Adrenal gland (tissue), 9 donors: ENCODE measurements at regions not wholly inside any gene's neighbourhood (a gene's known extent, or its start where the extent isn't known, plus 50 kb on each side); places are given as distances from the start of the nearest gene placed in this dataset.

Source experiments
- DNase-seq, 7 donors: peaks; one replicate each; pipeline ENCODE4 v3.0.0-alpha.2; 2019 to 2020
- H3K27ac ChIP-seq, 5 donors: fragments of 200-600 bp; sonication (generic) in 4 of 5; 1 replicate in 3 of 5; 2 replicates in 2 of 5; pipeline versions ENCODE4 v1.5.1 to v1.8.0; 2016 to 2020; ENCODE audit warnings: mild to moderate bottlenecking in 1 of 5
- H3K27me3 ChIP-seq: fragments of 200-600 bp; 2 replicates; pipeline ENCODE4 v1.8.0; 2021
- H3K36me3 ChIP-seq, 2 donors: fragments of 200-600 bp; replicated peaks in 1 of 2; 1 replicate in 1 of 2; 2 replicates in 1 of 2; pipeline versions ENCODE4 v1.5.1 to v1.8.0; 2018 to 2022
- H3K4me1 ChIP-seq, 2 donors: fragments of 200-600 bp; replicated peaks in 1 of 2; 1 replicate in 1 of 2; 2 replicates in 1 of 2; pipeline versions ENCODE4 v1.5.1 to v1.8.0; 2018 to 2021
- H3K4me3 ChIP-seq, 4 donors: fragments of 200-600 bp; sonication (generic) in 3 of 4; one replicate each; pipeline ENCODE4 v1.5.1; 2016 to 2018
- H3K9me3 ChIP-seq, 3 donors: fragments of 200-600 bp; sonication (generic) in 1 of 3; replicated peaks in 1 of 3; 1 replicate in 2 of 3; 2 replicates in 1 of 3; pipeline versions ENCODE4 v1.5.1 to v1.8.0; 2016 to 2021
- CTCF ChIP-seq, 6 experiments: fragments of 450-650 bp in 4 of 6; fragments of 200-600 bp in 2 of 6; sonication (generic) in 1 of 6; IDR thresholded peaks; 1 replicate in 5 of 6; 2 replicates in 1 of 6; pipeline versions ENCODE4 v1.5.1 to v1.8.0; 2016 to 2021; ENCODE audit warnings: antibody characterized with exemption in 6 of 6, mild to moderate bottlenecking in 2 of 6, moderate library complexity in 1 of 6
- POLR2A ChIP-seq, 2 donors: fragments of 450-650 bp; IDR thresholded peaks; one replicate each; pipeline ENCODE4 v1.6.1; 2017; ENCODE audit warnings: antibody characterized with exemption in 2 of 2, mild to moderate bottlenecking in 2 of 2, moderate library complexity in 1 of 2
- WGBS, 4 donors: extraction: QIAGEN DNeasy Blood & Tissue Kit in 2 of 4; methylation state at CpG; one replicate each; pipeline versions ENCODE4 v1.1.5 to v1.1.7; 2013 to 2017; 5-methylcytosine and 5-hydroxymethylcytosine counted together
- intact Hi-C, 2 donors: fragments of 100-400 bp; cut with DNase I; formaldehyde crosslinking; loops; one replicate each; pipeline versions ENCODE4 v1.14.1 to v1.15.0; 2022 to 2023
- donor health status: healthy with polysubstance abuse.
- donor health status: Bipolar disorder and iron deficiency.
- donor health status: DM: yes; HTN: yes; CAD: no.
- donor health status: DM: no; HTN: no; CAD: no.
- donor health status: DM: no; HTN: no; CAD: no.

- H3K36me3 ChIP-seq: no peaks in the 10 kb centered on the region
- no peak for TF ChIP-seq POLR2A (IDR thresholded peaks at IDR 0.05)
- TF ChIP-seq CTCF (IDR thresholded peaks at IDR 0.05): no peak
- WGBS, 4 donors: 0 to 88% (median 22%) methylated on average over 1 of the region's 1 CpG
Observed at GRCh38 chr5:3190433-3190832, 405.2 kb upstream of the IRX1 start.

DNA sequence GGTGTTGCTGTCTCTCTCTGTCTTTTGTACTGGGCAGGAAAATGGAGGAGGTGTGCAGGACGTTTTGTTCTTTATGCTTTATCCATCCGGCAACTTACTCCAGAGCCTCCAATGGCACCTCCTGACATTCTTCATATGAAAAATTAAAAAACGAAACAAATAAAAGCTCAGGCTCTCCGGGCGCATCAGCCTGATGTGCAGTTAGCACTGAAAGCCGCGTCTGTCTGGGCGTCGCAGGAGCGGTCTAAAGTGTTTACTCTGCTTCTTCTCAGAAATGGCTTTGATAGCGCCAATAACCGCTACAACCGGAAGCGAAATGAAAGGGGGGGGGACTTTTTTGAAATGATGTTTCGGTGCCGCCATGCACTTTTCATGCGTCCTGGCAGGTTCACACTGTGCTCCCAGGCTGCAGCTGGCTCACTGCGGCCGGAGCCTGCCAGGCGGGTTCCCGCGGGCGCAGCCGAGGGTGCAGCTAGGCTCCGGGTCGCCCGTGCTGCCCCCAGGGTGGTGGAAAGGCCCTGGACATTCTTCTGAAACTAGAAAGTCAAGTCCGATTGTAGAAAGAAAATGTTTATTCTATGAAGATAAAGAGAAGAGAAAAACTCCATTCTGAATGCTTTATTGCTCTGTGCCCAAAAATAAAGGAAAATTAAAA, 407.7 kb upstream of the IRX1 start:
- Histone ChIP-seq H3K36me3 (no peaks in the 10 kb centered on the region), H3K27me3 (no peaks in the 10 kb centered on the region), H3K4me3 (no peak overlapping the region), H3K4me1 (no peaks in the 10 kb centered on the region), H3K27ac (no peak overlapping the region), H3K9me3 (no peaks in the 10 kb centered on the region)
- TF ChIP-seq POLR2A (IDR thresholded peaks at IDR 0.05): no peak
- TF ChIP-seq CTCF (IDR thresholded peaks at IDR 0.05): no peak
- 81 to 87% (median 82%) methylated on average over 28 of the region's 28 CpGs for WGBS, 4 donors
- intact Hi-C loops: no loop called here
- no peak for DNase-seq

More at GRCh38 chr5:3190433-3190832, 405.2 kb upstream of the IRX1 start:
- Histone ChIP-seq H3K4me1 (no peaks in the 10 kb centered on the region), H3K27me3 (no peaks in the 10 kb centered on the region), H3K9me3 (no peaks in the 10 kb centered on the region), H3K4me3 (no peak overlapping the region), H3K27ac (no peak overlapping the region)
- no peak for DNase-seq
- intact Hi-C loops: no loop called here

GRCh38 chr5:3186736-3187405, 408.8 kb upstream of the IRX1 start:
- intact Hi-C loops: no loop called here
- TF ChIP-seq POLR2A (IDR thresholded peaks at IDR 0.05): no peak
- TF ChIP-seq CTCF (IDR thresholded peaks at IDR 0.05): no peak
- no peak for DNase-seq

GRCh38 chr5:3186156-3186555, 409.5 kb upstream of the IRX1 start:
- 52 to 66% (median 62%) methylated on average over 7 of the region's 7 CpGs for WGBS, 4 donors
- intact Hi-C loops: no loop called here
- no peaks in the 10 kb centered on the region for H3K36me3 ChIP-seq

More at GRCh38 chr5:3186736-3187405, 408.8 kb upstream of the IRX1 start:
- Histone ChIP-seq H3K27me3 (no peaks in the 10 kb centered on the region), H3K4me1 (no peaks in the 10 kb centered on the region), H3K27ac (no peak overlapping the region), H3K4me3 (no peak overlapping the region), H3K9me3 (no peaks in the 10 kb centered on the region), H3K36me3 (no peaks in the 10 kb centered on the region)
- WGBS, 4 donors: 50 to 58% (median 51%) methylated on average over 12 of the region's 12 CpGs

More at GRCh38 chr5:3186156-3186555, 409.5 kb upstream of the IRX1 start:
- Histone ChIP-seq H3K27ac (no peak overlapping the region), H3K4me1 (no peaks in the 10 kb centered on the region), H3K4me3 (no peak overlapping the region), H3K9me3 (no peaks in the 10 kb centered on the region), H3K27me3 (no peaks in the 10 kb centered on the region)
- DNase-seq: no peak
- TF ChIP-seq CTCF (IDR thresholded peaks at IDR 0.05): no peak
- TF ChIP-seq POLR2A (IDR thresholded peaks at IDR 0.05): no peak
